ENCODE measurements at regions not wholly inside any gene's neighbourhood (a gene's known extent, or its start where the extent isn't known, plus 50 kb on each side); places are given as distances from the start of the nearest gene placed in this dataset.

- no peak for TF ChIP-seq CTCF (IDR thresholded peaks at IDR 0.05; ENCODE audit: poor library complexity, severe bottlenecking)
- no peak for TF ChIP-seq REST (IDR thresholded peaks at IDR 0.05; ENCODE audit: borderline replicate concordance)
- TF ChIP-seq EZH2 (IDR thresholded peaks at IDR 0.05; ENCODE audit: borderline replicate concordance, insufficient read depth, low read length, poor library complexity, severe bottlenecking) = no peak
- no peak for TF ChIP-seq POLR2AphosphoS5 (IDR thresholded peaks at IDR 0.05)
- no peak for TF ChIP-seq TAF1 (IDR thresholded peaks at IDR 0.05; ENCODE audit: low read depth)
- no peak for TF ChIP-seq EP300 (conservative IDR thresholded peaks at IDR 0.05; ENCODE audit: poor library complexity, severe bottlenecking)
- no peak for TF ChIP-seq MXI1 (conservative IDR thresholded peaks at IDR 0.05; ENCODE audit: poor library complexity, severe bottlenecking)
- no peak for TF ChIP-seq SMC3 (conservative IDR thresholded peaks at IDR 0.05; ENCODE audit: poor library complexity)
- no peak for TF ChIP-seq RAD21 (conservative IDR thresholded peaks at IDR 0.05)
Measured at GRCh38 chr5:87845734-87846133, 422.9 kb downstream of the TMEM161B start.

Measured in neural cell (in vitro differentiated cells).